ENCODE measurements at regions not wholly inside any gene's neighbourhood (a gene's known extent, or its start where the extent isn't known, plus 50 kb on each side); places are given as distances from the start of the nearest gene placed in this dataset.

GRCh38 chr9:28407351-28407750, 834.1 kb upstream of the C9orf72 start:
- no peak for TF ChIP-seq CTCF (IDR thresholded peaks at IDR 0.05)
- TF ChIP-seq POLR2A (IDR thresholded peaks at IDR 0.05), result no peak

Measured in thyroid gland (tissue), 4 donors.